ENCODE measurements at regions not wholly inside any gene's neighbourhood (a gene's known extent, or its start where the extent isn't known, plus 50 kb on each side); places are given as distances from the start of the nearest gene placed in this dataset.
"Not testable (repeated sequence)": the region's sequence is repeated elsewhere in the genome, so short reads cannot be mapped to it uniquely, and the experiment has no call there.

GRCh38 chr7:109834851-109835250, 1256.1 kb upstream of the LRRN3 start:
- no peak for FAIRE-seq

DNA sequence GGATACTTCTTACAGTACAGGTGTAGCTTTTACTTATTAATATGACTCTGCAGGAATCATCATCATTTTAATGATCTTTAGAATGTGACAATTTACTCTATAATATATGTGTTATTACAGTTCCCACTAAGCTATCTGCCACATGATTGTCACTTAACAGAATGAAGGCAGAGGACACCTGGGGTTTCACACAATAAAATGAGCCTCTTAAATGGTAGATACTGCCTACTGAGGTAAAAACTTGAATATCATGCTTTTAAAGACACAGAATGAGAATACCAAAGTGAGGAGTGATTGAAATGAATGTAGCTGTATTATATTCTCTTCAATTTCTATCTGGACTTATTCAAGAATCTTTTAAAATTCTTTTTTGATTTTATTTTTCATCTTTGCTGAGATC, 1255.3 kb upstream of the LRRN3 start:
- FAIRE-seq, result no peak

DNA sequence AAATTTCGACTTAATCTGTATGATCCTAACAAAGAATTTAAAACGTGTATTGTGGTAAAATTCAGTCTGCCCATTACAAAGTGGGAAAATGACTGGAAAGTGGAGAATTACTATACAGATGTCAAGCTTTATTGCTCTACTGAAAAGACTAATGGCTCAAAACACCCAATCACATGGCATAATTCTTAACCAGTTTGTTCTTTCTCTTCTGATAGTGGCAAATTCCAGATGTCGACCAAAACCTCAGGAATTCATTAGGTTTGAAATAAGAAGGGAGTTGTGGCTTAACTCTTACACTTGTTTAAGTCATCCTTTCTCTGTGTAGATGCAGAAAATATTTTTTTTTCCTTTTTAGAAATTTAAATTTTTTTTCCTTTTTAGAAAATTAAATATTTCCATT, 1254.9 kb upstream of the LRRN3 start:
- FAIRE-seq, result no peak

- no peak for FAIRE-seq
These were observed 1248.5 kb upstream of the LRRN3 start for GRCh38 chr7:109842386-109842785.

DNA sequence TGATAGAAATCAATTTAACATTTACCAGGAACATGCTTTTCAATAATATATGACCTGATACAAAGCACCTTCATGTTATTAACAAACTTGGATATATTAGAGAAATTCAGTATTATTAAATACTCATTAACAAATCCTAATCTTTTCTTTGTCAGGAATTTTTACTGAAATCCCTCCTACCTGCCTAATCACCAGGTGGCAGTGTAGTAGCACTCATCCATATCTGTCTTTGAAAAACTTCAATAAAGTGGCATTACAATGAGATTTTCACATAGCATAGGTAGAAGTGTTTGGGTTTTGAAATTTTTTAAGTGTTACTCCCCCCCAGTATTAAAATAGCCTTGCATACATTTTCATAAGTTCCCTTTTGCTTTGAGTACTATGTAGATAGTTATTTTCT, 1246.6 kb upstream of the LRRN3 start:
- peak; percentile 88 for FAIRE-seq

GRCh38 chr7:109864230-109864629, 1226.7 kb upstream of the LRRN3 start:
- FAIRE-seq, result peak; percentile 65

- FAIRE-seq, result peak; percentile 82
These were observed 1222.6 kb upstream of the LRRN3 start for GRCh38 chr7:109868215-109868860.

- no peak for FAIRE-seq
These were observed 1217.6 kb upstream of the LRRN3 start for GRCh38 chr7:109873296-109873695.

GRCh38 chr7:109879287-109879828, 1211.6 kb upstream of the LRRN3 start:
- no peak for FAIRE-seq

DNA sequence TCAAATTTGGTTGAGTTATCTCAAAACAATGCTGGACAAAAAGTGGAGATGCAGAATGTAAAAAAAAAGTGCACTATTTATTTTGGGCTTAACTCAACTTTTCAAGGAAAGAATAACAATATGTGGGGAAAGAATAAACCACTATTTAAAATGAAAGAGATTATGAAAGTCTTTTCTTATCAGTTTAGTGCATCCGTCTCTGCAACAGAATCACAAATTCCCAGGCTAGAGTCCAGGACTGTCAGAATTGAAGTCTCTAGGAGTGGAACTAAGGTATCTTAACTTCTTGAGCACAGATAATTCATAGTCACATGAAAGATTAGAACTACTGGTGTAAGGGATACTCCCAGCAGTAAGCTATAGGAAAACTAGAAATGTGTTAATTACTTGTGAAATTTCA, 1200.3 kb upstream of the LRRN3 start:
- no peak for FAIRE-seq

GRCh38 chr7:109893231-109893630, 1197.7 kb upstream of the LRRN3 start:
- no peak for FAIRE-seq

DNA sequence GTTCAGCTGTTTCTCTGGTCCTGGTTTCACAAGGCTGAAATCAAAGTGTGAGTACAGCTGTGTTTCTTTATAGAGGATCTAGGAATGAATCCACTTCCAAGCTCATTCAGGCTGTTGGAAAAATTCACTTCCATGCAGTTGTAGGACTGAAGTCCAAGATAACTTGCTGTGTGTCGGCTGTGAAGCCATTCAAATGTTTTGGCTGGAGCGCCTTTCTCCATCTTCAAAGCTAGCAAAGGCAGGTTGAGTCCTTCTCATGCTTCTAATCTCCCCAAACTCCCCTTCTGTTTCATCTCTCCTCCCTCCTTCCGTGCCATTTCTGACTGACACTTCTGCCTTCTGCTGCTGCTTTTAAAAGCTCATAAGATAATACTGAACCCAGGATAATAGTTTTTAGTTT, 1195.4 kb upstream of the LRRN3 start:
- no peak for FAIRE-seq

DNA sequence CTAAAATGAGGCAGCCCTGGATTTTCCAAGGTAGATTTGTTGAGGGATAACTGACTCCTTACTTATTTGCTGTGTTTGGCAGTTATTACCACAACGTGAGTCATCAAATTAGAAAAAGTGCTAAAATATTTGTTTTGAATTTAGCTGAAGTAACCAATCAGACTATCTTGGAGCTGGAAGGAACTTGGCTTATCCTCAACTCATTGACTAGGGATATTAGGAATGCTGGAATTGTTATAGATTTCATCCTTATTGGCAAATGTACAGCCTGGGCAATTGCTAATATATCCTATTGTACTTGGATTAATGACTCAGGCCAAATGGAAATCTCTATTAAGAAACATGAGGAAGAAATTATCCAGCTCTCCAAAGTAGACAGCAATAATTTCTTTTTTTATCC, 1189.0 kb upstream of the LRRN3 start:
- FAIRE-seq, result no peak

DNA sequence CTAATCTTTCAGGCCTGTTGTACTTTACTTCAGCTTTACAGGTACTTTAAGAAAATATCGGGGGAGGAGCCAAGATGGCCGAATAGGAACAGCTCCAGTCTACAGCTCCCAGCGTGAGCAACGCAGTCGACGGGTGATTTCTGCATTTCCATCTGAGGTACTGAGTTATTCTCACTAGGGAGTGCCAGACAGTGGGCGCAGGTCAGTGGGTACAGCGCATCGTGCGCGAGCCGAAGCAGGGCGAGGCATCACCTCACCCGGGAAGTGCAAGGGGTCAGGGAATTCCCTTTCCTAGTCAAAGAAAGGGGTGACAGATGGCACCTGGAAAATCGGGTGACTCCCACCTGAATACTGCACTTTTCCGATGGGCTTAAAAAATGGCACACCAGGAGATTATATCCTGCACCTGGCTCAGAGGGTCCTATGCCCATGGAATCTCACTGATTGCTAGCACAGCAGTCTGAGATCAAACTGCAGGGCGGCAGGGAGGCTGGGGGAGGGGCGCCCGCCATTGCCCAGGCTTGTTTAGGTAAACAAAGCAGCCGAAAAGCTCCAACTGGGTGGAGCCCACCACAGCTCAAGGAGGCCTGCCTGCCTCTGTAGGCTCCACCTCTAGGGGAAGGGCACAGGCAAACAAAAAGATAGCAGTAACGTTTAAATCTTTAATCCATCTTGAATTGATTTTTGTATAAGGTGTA, 1185.4 kb upstream of the LRRN3 start:
- not testable (repeated sequence) for FAIRE-seq

GRCh38 chr7:109915670-109916069, 1175.3 kb upstream of the LRRN3 start:
- FAIRE-seq, result no peak

- no peak for FAIRE-seq
These were observed 1164.2 kb upstream of the LRRN3 start for GRCh38 chr7:109926738-109927137.

DNA sequence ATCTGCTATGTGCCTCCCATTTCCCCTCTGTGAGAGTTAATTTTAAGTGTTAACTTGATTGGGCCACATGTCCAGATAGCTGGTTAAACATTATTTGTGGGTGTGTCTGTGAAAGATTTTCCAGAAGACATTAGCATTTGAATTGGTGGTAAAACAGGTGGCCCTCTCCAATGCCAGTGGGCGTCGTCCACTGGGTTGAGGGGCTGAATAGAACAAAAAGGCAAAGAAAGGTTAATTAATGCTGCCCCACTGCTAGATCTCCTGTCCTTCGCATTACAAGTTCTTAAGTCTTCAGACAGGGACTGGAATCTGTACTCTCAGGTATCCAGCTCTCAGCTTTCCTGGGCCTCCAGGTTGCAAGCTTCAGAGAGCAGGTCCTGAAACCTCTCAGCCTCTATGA, 1160.9 kb upstream of the LRRN3 start:
- FAIRE-seq, result no peak

DNA sequence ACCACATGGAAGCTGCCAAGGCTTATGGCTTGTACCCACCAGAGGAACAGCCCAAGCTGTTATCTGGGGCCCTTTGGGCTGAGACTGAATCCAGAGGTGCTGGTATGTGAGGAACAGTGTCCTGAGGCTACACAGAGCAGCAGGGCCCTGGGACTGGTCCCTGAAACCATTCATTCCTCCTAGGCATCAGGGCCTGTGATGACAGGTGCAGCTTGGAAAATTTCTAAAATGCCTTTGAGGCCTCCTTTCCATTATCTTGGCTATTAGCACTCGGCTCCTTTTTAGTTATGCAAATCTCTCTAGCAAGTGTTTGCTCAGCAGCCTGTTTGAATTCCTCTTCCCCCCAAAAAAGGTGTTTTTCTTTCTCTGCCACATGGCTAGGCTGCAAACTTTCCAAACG, 1151.7 kb upstream of the LRRN3 start:
- no peak for FAIRE-seq

DNA sequence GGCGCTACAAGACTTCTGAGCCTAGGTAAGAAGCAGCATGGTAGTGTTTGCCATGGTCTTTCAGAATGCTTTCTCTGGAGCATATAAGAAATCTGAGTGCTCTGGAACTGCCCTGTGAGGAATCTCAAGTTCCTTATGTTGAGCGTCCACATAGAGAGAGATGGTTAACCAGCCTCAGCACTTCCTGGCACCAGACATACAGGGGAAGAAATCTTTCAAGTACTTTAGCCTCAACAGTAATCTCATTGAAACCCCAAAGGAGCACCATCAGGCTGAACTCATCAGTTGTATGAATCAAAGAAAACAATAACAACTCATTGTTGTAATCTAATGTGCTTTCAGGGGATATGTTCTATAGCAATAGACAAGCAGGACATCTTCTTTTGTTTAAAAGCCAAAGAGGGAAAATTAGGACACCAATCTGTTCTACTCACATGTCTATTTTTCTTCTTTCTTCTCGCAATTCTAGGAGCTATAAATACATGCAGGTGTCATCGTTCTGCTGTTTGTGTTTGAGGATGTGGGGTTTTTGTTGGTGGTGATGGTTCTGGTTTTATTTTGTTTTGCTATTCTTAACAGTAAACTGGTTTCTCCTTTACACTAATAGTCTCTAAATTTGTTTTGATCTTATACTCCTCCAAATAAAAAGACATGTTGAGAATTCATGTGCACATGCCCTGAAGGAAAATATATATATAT, 1145.0 kb upstream of the LRRN3 start:
- no peak for FAIRE-seq

DNA sequence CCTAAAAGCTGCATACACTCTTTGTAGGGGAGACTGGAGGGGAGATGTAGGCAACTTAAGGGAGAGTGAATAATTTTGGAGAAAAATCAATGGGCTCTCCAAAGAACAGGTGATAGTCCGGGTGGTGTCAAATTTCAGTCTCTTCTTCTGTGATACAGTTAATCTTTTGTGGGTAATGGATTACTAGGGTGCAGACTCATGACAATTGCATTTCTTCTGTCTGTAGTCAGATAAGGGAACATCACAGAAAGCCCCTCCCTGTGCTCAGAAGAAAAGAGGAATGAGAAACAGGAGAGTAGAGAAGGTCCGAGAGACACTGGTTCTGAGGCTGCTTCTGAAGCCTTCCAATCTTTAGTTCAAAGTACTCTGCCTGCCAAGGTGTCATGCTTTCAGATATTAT, 1140.7 kb upstream of the LRRN3 start:
- FAIRE-seq, result no peak

- no peak for FAIRE-seq
These were observed 1139.9 kb upstream of the LRRN3 start for GRCh38 chr7:109950821-109951564.

DNA sequence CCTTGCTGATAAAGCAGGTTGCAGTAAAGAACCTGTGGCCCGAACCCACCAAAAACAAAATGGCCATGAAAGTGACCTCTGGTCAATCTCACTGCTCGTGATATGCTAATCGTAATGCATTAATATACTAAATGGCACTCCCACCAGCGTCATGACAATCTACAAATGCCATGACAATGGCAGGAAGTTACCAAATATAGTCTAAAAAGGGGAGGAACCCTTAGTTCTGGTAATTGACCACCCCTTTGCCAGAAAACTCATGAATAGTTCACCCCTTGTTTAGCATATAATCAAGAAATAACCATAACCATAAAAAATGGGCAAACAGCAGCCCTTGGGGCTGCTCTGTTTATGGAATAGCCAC, 1139.4 kb upstream of the LRRN3 start:
- no peak for FAIRE-seq

GRCh38 chr7:109955986-109956385, 1134.9 kb upstream of the LRRN3 start:
- FAIRE-seq, result no peak
